CD14-positive monocyte (primary cell): ENCODE measurements at regions not wholly inside any gene's neighbourhood (a gene's known extent, or its start where the extent isn't known, plus 50 kb on each side); places are given as distances from the start of the nearest gene placed in this dataset.

Experiments used
- DNase-seq, 3 donors: peaks; one replicate each; pipeline ENCODE4 v3.0.0-alpha.2; 2011 to 2022
- H2AFZ ChIP-seq: 2 replicates; pipeline ENCODE4 v1.6.0; 2012; ENCODE audit warnings: mild to moderate bottlenecking, low read depth, low read length, inconsistent platforms; ENCODE audit not compliant: insufficient read depth, poor library complexity, severe bottlenecking
- H3K27ac ChIP-seq, 2 donors: 1 replicate in 1 of 2; 2 replicates in 1 of 2; pipeline ENCODE4 v1.5.1; 2012 to 2013; ENCODE audit warnings: low read length in 2 of 2, control low read depth in 1 of 2, inconsistent platforms in 1 of 2, low read depth in 1 of 2, mild to moderate bottlenecking in 1 of 2
- H3K27me3 ChIP-seq, 2 donors: one replicate each; pipeline versions ENCODE4 v1.6.0 to v1.6.1; 2011 to 2013; ENCODE audit warnings: low read length in 2 of 2; ENCODE audit not compliant: control insufficient read depth in 2 of 2, insufficient read depth in 2 of 2
- H3K36me3 ChIP-seq, 2 donors: replicated peaks in 1 of 2; 1 replicate in 1 of 2; 2 replicates in 1 of 2; pipeline versions ENCODE4 v1.5.1 to v1.6.1; 2012 to 2013; ENCODE audit warnings: low read length in 2 of 2, control low read depth in 1 of 2, inconsistent platforms in 1 of 2, mild to moderate bottlenecking in 1 of 2; ENCODE audit not compliant: insufficient read depth in 2 of 2, control insufficient read depth in 1 of 2
- H3K4me1 ChIP-seq, 2 donors: 1 replicate in 1 of 2; 2 replicates in 1 of 2; pipeline versions ENCODE4 v1.5.1 to v1.6.1; 2012 to 2013; ENCODE audit warnings: low read length in 2 of 2, control low read depth in 1 of 2, inconsistent platforms in 1 of 2, mild to moderate bottlenecking in 1 of 2, moderate library complexity in 1 of 2; ENCODE audit not compliant: insufficient read depth in 2 of 2, control insufficient read depth in 1 of 2
- H3K4me2 ChIP-seq: replicated peaks from 2 replicates; pipeline ENCODE3; 2012; ENCODE audit warnings: low read length, moderate library complexity, mild to moderate bottlenecking; ENCODE audit not compliant: poor library complexity, severe bottlenecking; ENCODE audit errors: extremely low read depth
- H3K4me3 ChIP-seq, 3 experiments: fragments of 200-600 bp in 1 of 3; sonication (generic) in 1 of 3; replicated peaks in 1 of 3; 1 replicate in 2 of 3; 2 replicates in 1 of 3; pipeline ENCODE4 v1.5.1; 2011 to 2013; ENCODE audit warnings: low read length in 3 of 3, mild to moderate bottlenecking in 3 of 3, control low read depth in 2 of 3, low read depth in 2 of 3, inconsistent platforms in 1 of 3, moderate library complexity in 1 of 3
- H3K79me2 ChIP-seq: 2 replicates; pipeline ENCODE4 v1.6.0; 2012; ENCODE audit warnings: mild to moderate bottlenecking, control low read depth, inconsistent platforms, low read length, moderate library complexity; ENCODE audit not compliant: insufficient read depth
- H3K9ac ChIP-seq: 2 replicates; pipeline ENCODE4 v1.6.0; 2017; ENCODE audit warnings: low read length, mild to moderate bottlenecking; ENCODE audit not compliant: insufficient read depth, poor library complexity, severe bottlenecking
- H3K9me3 ChIP-seq, 2 donors: replicated peaks in 1 of 2; 1 replicate in 1 of 2; 2 replicates in 1 of 2; pipeline versions ENCODE4 v1.5.1 to v1.6.1; 2012 to 2013; ENCODE audit warnings: low read length in 2 of 2, control low read depth in 1 of 2; ENCODE audit not compliant: control insufficient read depth in 1 of 2, insufficient read depth in 1 of 2
- H4K20me1 ChIP-seq: 2 replicates; pipeline ENCODE4 v1.6.0; 2012; ENCODE audit warnings: mild to moderate bottlenecking, low read length, control low read depth, moderate library complexity; ENCODE audit not compliant: insufficient read depth
- H3K27ac Mint-ChIP-seq, 7 donors: one replicate each; pipeline ENCODE4 v1.8.0; 2020; ENCODE audit warnings: mild to moderate bottlenecking in 7 of 7, mixed read lengths in 7 of 7, moderate library complexity in 6 of 7, inconsistent platforms in 2 of 7
- H3K27me3 Mint-ChIP-seq, 3 donors: one replicate each; pipeline ENCODE4 v1.8.0; 2021 to 2022; ENCODE audit warnings: low read depth in 3 of 3, mild to moderate bottlenecking in 3 of 3, mixed read lengths in 3 of 3, moderate library complexity in 3 of 3, inconsistent platforms in 1 of 3
- H3K36me3 Mint-ChIP-seq, 2 donors: one replicate each; pipeline ENCODE4 v1.8.0; 2020; ENCODE audit warnings: mixed read lengths in 2 of 2, inconsistent platforms in 1 of 2, mild to moderate bottlenecking in 1 of 2
- H3K4me1 Mint-ChIP-seq: one replicate; pipeline ENCODE4 v1.8.0; 2020; ENCODE audit warnings: mild to moderate bottlenecking, mixed read lengths
- H3K4me3 Mint-ChIP-seq, 2 donors: one replicate each; pipeline ENCODE4 v1.8.0; 2020; ENCODE audit warnings: mild to moderate bottlenecking in 2 of 2, mixed read lengths in 2 of 2, moderate library complexity in 1 of 2
- H3K9me3 Mint-ChIP-seq, 7 donors: one replicate each; pipeline ENCODE4 v1.8.0; 2020 to 2022; ENCODE audit warnings: mixed read lengths in 7 of 7, mild to moderate bottlenecking in 6 of 7, moderate library complexity in 6 of 7, inconsistent platforms in 2 of 7
- WGBS: methylation state at CpG from one replicate; pipeline ENCODE4 v1.1.5; 2013; ENCODE audit warnings: missing lambda C conversion rate; ENCODE audit not compliant: insufficient coverage; 5-methylcytosine and 5-hydroxymethylcytosine counted together
- intact Hi-C, 2 donors: fragments of 100-400 bp; cut with micrococcal nuclease; formaldehyde crosslinking; loops; one replicate each; pipeline versions ENCODE4 v1.15.0 to v1.15.1; 2023
- TF ChIP-seq, protein P1 (sequence below): fragments of 200-600 bp; IDR thresholded peaks from one replicate; pipeline ENCODE4 v1.8.0; 2022; ENCODE audit warnings: antibody characterized with exemption, mild to moderate bottlenecking

DNA sequence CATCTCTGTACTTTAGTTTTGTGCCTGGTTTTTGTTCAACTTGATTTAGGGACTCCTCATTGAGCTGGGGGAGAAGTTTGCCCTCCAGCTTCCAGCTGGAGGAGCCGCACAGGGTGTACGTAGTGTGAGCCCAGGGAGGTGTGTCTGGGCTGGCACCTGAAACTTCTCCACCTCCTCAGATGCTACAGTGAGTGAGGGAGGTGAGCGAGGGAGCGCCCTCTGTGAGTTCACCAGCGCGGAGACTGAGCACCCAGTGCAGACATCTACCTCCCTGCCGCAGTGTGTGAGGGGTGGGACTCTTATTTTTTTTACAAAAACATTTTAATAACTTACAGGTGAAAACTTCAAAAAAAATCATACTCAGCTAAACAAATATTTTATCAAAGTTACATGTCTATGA, 204.2 kb upstream of the HS6ST1 start:
- H3K36me3 ChIP-seq, result no peaks in the 10 kb centered on the region
- intact Hi-C loops, result loop anchor here in 1 of 2 donors (10.0 kb wide), 1 partner anchor 348 kb away; no protein-coding TSS in a partner anchor
- no peak for DNase-seq
- H3K9ac ChIP-seq, result no peak overlapping the region
- no peaks in the 10 kb centered on the region for H3K79me2 ChIP-seq
- no peak overlapping the region for H3K27ac Mint-ChIP-seq
- no CpG with 5 or more reads among the region's 7 CpGs for WGBS
- no peak overlapping the region for H2AFZ ChIP-seq
- peaks cover 24% of the 10 kb centered on the region for H3K4me1 Mint-ChIP-seq
- no peak overlapping the region for H3K4me3 Mint-ChIP-seq
- TF ChIP-seq, protein P1, sequence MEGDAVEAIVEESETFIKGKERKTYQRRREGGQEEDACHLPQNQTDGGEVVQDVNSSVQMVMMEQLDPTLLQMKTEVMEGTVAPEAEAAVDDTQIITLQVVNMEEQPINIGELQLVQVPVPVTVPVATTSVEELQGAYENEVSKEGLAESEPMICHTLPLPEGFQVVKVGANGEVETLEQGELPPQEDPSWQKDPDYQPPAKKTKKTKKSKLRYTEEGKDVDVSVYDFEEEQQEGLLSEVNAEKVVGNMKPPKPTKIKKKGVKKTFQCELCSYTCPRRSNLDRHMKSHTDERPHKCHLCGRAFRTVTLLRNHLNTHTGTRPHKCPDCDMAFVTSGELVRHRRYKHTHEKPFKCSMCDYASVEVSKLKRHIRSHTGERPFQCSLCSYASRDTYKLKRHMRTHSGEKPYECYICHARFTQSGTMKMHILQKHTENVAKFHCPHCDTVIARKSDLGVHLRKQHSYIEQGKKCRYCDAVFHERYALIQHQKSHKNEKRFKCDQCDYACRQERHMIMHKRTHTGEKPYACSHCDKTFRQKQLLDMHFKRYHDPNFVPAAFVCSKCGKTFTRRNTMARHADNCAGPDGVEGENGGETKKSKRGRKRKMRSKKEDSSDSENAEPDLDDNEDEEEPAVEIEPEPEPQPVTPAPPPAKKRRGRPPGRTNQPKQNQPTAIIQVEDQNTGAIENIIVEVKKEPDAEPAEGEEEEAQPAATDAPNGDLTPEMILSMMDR, result no peak
- peaks cover 2 to 10% (median 4%) of the 10 kb centered on the region in 7 donors for H3K9me3 Mint-ChIP-seq
- no peaks in the 10 kb centered on the region for H4K20me1 ChIP-seq
- no peak overlapping the region for H3K27ac ChIP-seq
- H3K4me1 ChIP-seq, result peaks cover 22 to 26% of the 10 kb centered on the region in 2 donors
- H3K36me3 Mint-ChIP-seq, result peaks cover 0 to 2% of the 10 kb centered on the region in 2 donors
- no peak overlapping the region for H3K4me3 ChIP-seq
- H3K27me3 Mint-ChIP-seq, result peaks cover 3 to 5% (median 5%) of the 10 kb centered on the region in 3 donors
- H3K4me2 ChIP-seq, result no peak overlapping the region
- H3K9me3 ChIP-seq, result no peaks in the 10 kb centered on the region
- no peaks in the 10 kb centered on the region for H3K27me3 ChIP-seq

DNA sequence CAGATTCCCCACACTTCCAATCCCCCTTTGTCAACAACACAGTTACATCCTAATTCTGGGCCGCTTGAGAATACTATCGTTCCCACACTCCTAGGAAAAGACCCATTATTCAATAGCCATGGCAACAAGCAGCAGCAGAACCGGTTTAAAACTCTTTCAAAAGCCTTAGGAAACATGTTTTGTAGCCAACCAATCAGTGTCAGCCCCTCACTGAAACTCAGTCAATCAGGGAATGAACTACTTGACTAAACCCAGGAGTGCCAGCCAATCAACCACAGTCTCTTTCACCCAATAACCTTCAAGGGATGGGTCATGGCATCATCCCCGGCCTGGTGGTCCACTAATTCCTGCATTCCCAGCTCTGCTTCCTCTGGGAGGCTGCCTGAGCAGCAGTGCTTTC, 204.8 kb upstream of the HS6ST1 start:
- Mint-ChIP-seq H3K9me3 (peaks cover 2 to 10% (median 4%) of the 10 kb centered on the region in 7 donors), H3K4me3 (no peak overlapping the region), H3K27ac (no peak overlapping the region), H3K36me3 (peaks cover 0 to 2% of the 10 kb centered on the region in 2 donors), H3K27me3 (peaks cover 3 to 5% (median 5%) of the 10 kb centered on the region in 3 donors), H3K4me1 (peaks cover 24% of the 10 kb centered on the region)
- Histone ChIP-seq H3K9me3 (no peaks in the 10 kb centered on the region), H2AFZ (no peak overlapping the region), H3K4me3 (no peak overlapping the region), H4K20me1 (no peaks in the 10 kb centered on the region), H3K27me3 (no peaks in the 10 kb centered on the region), H3K9ac (no peak overlapping the region), H3K36me3 (no peaks in the 10 kb centered on the region), H3K27ac (no peak overlapping the region), H3K4me2 (no peak overlapping the region), H3K79me2 (no peaks in the 10 kb centered on the region), H3K4me1 (peaks cover 22 to 26% of the 10 kb centered on the region in 2 donors)
- TF ChIP-seq, protein P1, result no peak
- WGBS, result 97% methylated on average over 4 of the region's 4 CpGs
- no peak for DNase-seq
- intact Hi-C loops, result loop anchor here in 1 of 2 donors (10.0 kb wide), 1 partner anchor 349 kb away; no protein-coding TSS in a partner anchor
